Right kidney (tissue), 1 donor: ENCODE measurements at regions not wholly inside any gene's neighbourhood (a gene's known extent, or its start where the extent isn't known, plus 50 kb on each side); places are given as distances from the start of the nearest gene placed in this dataset.

ENCODE experiments used
- DNase-seq: peaks from one replicate; pipeline ENCODE4 v3.0.0-alpha.2; 2016

DNA sequence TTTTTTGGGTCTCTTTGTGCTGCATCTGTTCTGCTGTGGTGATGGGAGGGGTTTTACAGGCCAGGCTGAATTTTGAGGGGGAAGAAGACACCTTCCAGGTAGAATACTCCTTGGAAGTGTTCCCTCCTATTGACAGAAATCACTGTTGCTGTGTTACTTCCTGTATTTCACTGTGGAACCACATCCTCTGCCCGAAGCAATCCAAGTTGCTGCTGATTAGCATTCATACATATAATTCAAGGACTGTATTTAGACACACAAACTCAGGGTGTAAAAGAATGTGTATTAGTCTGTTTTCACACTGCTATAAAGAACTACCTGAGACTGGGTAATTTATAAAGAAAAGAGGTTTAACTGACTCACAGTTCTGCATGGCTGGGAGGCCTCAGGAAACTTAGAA lies 50.6 kb upstream of the TMEM244 start:
- DNase-seq = no peak
